ENCODE measurements at regions not wholly inside any gene's neighbourhood (a gene's known extent, or its start where the extent isn't known, plus 50 kb on each side); places are given as distances from the start of the nearest gene placed in this dataset.
"Not testable (repeated sequence)": the region's sequence is repeated elsewhere in the genome, so short reads cannot be mapped to it uniquely, and the experiment has no call there.

GRCh38 chrX:123129805-123130204 is 54.3 kb upstream of the GRIA3 start:
- not testable (repeated sequence) for TF ChIP-seq CTCF (IDR thresholded peaks at IDR 0.05; ENCODE audit: low read depth, low read length, missing input control); TAF1 (conservative IDR thresholded peaks at IDR 0.05); JUND (IDR thresholded peaks at IDR 0.05); HNF4G (IDR thresholded peaks at IDR 0.05); ZBTB33 (IDR thresholded peaks at IDR 0.05); RXRA (IDR thresholded peaks at IDR 0.05)
